ENCODE measurements at regions not wholly inside any gene's neighbourhood (a gene's known extent, or its start where the extent isn't known, plus 50 kb on each side); places are given as distances from the start of the nearest gene placed in this dataset.
"Not testable (repeated sequence)": the region's sequence is repeated elsewhere in the genome, so short reads cannot be mapped to it uniquely, and the experiment has no call there.

DNA sequence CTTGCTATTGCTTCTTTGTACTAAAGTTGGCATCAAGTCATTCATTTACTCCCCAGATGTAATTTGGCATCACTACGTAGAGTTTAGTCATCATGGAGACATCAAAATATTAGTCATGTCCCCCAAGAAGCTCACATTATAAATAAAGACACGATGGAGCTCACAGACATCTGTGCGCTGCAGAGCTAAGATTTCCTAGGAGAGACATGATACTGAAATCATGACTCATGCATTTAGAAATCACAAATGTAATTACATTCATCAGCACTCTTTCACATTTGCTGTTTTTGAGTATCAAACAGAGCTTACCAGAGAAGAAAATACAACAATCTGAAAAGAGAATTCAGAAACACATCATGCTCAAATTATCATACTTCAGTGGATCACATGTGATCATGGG is 169.8 kb downstream of the LRIG3 start:
- no peak overlapping the region for H3K4me3 ChIP-seq (replicated peaks; ENCODE audit: low read depth, low read length)
- TF ChIP-seq, protein P1, sequence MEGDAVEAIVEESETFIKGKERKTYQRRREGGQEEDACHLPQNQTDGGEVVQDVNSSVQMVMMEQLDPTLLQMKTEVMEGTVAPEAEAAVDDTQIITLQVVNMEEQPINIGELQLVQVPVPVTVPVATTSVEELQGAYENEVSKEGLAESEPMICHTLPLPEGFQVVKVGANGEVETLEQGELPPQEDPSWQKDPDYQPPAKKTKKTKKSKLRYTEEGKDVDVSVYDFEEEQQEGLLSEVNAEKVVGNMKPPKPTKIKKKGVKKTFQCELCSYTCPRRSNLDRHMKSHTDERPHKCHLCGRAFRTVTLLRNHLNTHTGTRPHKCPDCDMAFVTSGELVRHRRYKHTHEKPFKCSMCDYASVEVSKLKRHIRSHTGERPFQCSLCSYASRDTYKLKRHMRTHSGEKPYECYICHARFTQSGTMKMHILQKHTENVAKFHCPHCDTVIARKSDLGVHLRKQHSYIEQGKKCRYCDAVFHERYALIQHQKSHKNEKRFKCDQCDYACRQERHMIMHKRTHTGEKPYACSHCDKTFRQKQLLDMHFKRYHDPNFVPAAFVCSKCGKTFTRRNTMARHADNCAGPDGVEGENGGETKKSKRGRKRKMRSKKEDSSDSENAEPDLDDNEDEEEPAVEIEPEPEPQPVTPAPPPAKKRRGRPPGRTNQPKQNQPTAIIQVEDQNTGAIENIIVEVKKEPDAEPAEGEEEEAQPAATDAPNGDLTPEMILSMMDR (IDR thresholded peaks at IDR 0.05; ENCODE audit: low read length, missing control alignments) = no peak
- peak; percentile 89 for DNase-seq (ENCODE audit: low read depth)

GRCh38 chr12:58757422-58757821 is 162.9 kb downstream of the LRIG3 start:
- peak; percentile 79 for DNase-seq (ENCODE audit: low read depth)
- no peak overlapping the region for H3K4me3 ChIP-seq (replicated peaks; ENCODE audit: low read depth, low read length)
- TF ChIP-seq, protein P1 (IDR thresholded peaks at IDR 0.05; ENCODE audit: low read length, missing control alignments) = no peak

DNA sequence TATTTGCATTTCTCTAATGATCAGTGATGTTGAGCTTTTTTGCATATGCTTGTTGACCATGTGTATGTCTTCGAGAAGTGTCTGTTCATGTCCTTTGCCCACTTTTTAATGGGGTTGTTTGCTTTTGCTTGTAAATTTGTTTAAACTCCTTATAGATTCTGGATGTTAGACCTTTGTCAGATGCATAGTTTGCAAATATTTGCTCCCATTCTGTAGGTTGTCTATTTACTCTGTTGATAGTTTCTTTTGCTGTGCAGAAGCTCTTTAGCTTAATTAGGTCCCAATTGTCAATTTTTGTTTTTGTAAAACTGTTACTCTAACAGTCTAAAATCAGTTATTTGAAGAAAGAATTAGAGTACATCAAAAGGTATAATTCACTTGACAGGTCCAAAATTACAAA is 160.6 kb downstream of the LRIG3 start:
- not testable (repeated sequence) for DNase-seq (ENCODE audit: low read depth); H3K4me3 ChIP-seq (replicated peaks; ENCODE audit: low read depth, low read length)

GRCh38 chr12:58761308-58761707 is 159.0 kb downstream of the LRIG3 start:
- H3K4me3 ChIP-seq (replicated peaks; ENCODE audit: low read depth, low read length) = no peak overlapping the region
- TF ChIP-seq, protein P1 (IDR thresholded peaks at IDR 0.05; ENCODE audit: low read length, missing control alignments) = no peak
- no peak for DNase-seq (ENCODE audit: low read depth)

- H3K4me3 ChIP-seq (replicated peaks; ENCODE audit: low read depth, low read length) = no peak overlapping the region
- peak; percentile 34 for DNase-seq (ENCODE audit: low read depth)
- TF ChIP-seq, protein P1 (IDR thresholded peaks at IDR 0.05; ENCODE audit: low read length, missing control alignments) = no peak
Observed at GRCh38 chr12:58764100-58764953, 156.0 kb downstream of the LRIG3 start.

DNA sequence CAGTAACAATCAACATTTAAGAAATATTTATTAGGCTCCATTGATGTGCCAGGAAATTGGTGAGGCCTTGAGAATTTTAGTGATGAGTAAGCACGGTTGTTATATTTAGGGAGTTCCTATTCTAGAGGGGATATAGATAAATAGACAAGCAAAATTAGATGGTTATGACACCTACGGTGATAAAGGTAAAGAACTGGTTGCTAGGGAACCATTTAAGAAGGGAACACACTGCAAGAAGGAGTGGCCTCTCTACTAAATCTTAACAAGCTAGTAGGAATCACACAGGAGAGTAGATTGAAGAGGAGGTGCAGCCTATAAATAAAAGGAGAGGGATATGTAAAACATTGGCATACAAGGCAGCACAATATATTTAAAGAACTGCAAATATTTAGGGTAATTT is 155.2 kb downstream of the LRIG3 start:
- TF ChIP-seq, protein P1 (IDR thresholded peaks at IDR 0.05; ENCODE audit: low read length, missing control alignments) = no peak
- no peak for DNase-seq (ENCODE audit: low read depth)
- H3K4me3 ChIP-seq (replicated peaks; ENCODE audit: low read depth, low read length) = no peak overlapping the region

DNA sequence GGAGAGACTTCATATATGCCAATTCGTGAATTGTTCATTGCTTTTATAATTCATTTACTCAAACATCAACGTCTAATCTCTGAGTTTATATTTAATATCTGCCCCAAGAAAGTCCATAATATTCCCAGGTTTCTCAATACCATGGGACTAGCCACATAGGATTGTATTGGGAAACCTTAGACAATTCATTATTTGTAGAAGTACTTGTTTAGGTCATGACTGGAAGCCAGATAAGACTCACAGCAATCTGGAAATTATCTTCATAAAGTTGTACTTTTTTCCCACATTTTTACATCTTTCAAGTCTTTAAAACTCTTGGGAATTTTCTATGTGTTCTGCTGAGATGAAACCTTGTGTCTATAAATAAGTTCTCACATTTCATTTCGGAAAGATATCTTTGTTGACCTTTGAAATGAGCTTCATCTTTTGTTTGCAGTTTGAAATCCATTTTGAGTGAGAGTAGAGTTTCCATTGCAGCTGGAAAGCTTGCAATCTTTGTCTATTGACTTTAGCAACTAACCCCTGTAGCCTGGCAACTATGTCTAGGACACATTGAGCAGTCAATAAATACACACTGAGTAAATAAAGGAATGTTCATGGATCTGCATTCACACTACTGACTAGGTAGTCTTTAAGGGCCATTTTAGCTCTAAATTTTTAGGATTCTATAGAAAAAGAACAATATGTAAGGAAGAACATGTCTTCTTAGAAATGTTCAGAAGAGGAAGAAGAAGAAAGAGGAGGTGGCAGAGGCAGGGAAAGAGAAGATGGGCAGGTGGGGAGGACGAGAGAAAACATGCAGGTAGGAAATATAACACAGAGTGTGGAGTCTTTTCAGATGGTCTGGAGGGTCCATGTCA is 154.4 kb downstream of the LRIG3 start:
- TF ChIP-seq, protein P1 (IDR thresholded peaks at IDR 0.05; ENCODE audit: low read length, missing control alignments) = no peak
- no peak overlapping the region for H3K4me3 ChIP-seq (replicated peaks; ENCODE audit: low read depth, low read length)
- no peak for DNase-seq (ENCODE audit: low read depth)

Data from fibroblast of pulmonary artery (primary cell).